NCI-H128 (cell line): ENCODE measurements at regions not wholly inside any gene's neighbourhood (a gene's known extent, or its start where the extent isn't known, plus 50 kb on each side); places are given as distances from the start of the nearest gene placed in this dataset.
"Not testable (repeated sequence)": the region's sequence is repeated elsewhere in the genome, so short reads cannot be mapped to it uniquely, and the experiment has no call there.

Experiments
- DNase-seq: peaks from one replicate; lab custom pipeline; 2025; ENCODE audit not compliant: unreplicated experiment; lab: John Stamatoyannopoulos, UW

- DNase-seq: no peak
Observed at GRCh38 chr4:129248621-129249020, 152.7 kb downstream of the C4orf33 start.

- no peak for DNase-seq
Observed at GRCh38 chr4:129254126-129254525, 158.2 kb downstream of the C4orf33 start.

- no peak for DNase-seq
Observed at GRCh38 chr4:129254526-129254925, 158.6 kb downstream of the C4orf33 start.

- DNase-seq: no peak
Observed at GRCh38 chr4:129261584-129261983, 165.6 kb downstream of the C4orf33 start.

GRCh38 chr4:129264008-129264657, 168.2 kb downstream of the C4orf33 start:
- no peak for DNase-seq

- no peak for DNase-seq
Observed at GRCh38 chr4:129278868-129279267, 182.9 kb downstream of the C4orf33 start.

GRCh38 chr4:129282293-129282692, 186.3 kb downstream of the C4orf33 start:
- DNase-seq: no peak

GRCh38 chr4:129292194-129292593, 196.2 kb downstream of the C4orf33 start:
- DNase-seq: not testable (repeated sequence)

- no peak for DNase-seq
Observed at GRCh38 chr4:129314781-129315180, 218.8 kb downstream of the C4orf33 start.

GRCh38 chr4:129322920-129323319, 227.0 kb downstream of the C4orf33 start:
- no peak for DNase-seq

GRCh38 chr4:129323658-129324057, 227.7 kb downstream of the C4orf33 start:
- DNase-seq: peak; percentile 45

GRCh38 chr4:129326571-129327460, 230.9 kb downstream of the C4orf33 start:
- no peak for DNase-seq

- DNase-seq: no peak
Observed at GRCh38 chr4:129327637-129328036, 231.7 kb downstream of the C4orf33 start.

- DNase-seq: no peak
Observed at GRCh38 chr4:129328162-129328561, 232.2 kb downstream of the C4orf33 start.

GRCh38 chr4:129334136-129334535, 238.2 kb downstream of the C4orf33 start:
- no peak for DNase-seq

GRCh38 chr4:129335276-129335675, 239.3 kb downstream of the C4orf33 start:
- DNase-seq: no peak

- DNase-seq: no peak
Observed at GRCh38 chr4:129335818-129336217, 239.9 kb downstream of the C4orf33 start.

GRCh38 chr4:129336457-129337227, 240.7 kb downstream of the C4orf33 start:
- DNase-seq: no peak

GRCh38 chr4:129337228-129337620, 241.3 kb downstream of the C4orf33 start:
- no peak for DNase-seq

- no peak for DNase-seq
Observed at GRCh38 chr4:129342819-129343408, 247.0 kb downstream of the C4orf33 start.

- DNase-seq: peak; percentile 12
Observed at GRCh38 chr4:129344058-129344457, 248.1 kb downstream of the C4orf33 start.
